GM12878 (cell line): ENCODE measurements at regions not wholly inside any gene's neighbourhood (a gene's known extent, or its start where the extent isn't known, plus 50 kb on each side); places are given as distances from the start of the nearest gene placed in this dataset.

Experiments used
- ATAC-seq: fragments of 200-7000 bp; cut with Tn5 transposase; 3 replicates; pipeline ENCODE4 v1.9.1; 2020; ENCODE audit warnings: mild to moderate bottlenecking, moderate library complexity
- BruUV-seq: library from RNA; stranded (reverse); fragments of 400-500 nt; replicated peaks from 2 replicates; lab custom pipeline; 2021; lab: Mats Ljungman, UMichigan
- CTCF ChIA-PET: fragments of 300-600 bp; sonication (Branson Sonifier 250); formaldehyde crosslinking; extraction: SDS; loops from one replicate; lab custom pipeline; 2021; ENCODE audit warnings: inconsistent platforms; lab: Yijun Ruan, JAX
- POLR2A ChIA-PET: fragments of 350-600 bp; formaldehyde crosslinking; extraction: SDS; loops from one replicate; lab custom pipeline; 2021; ENCODE audit warnings: inconsistent platforms; lab: Charles Lee
- RAD21 ChIA-PET: fragments of 300-600 bp; sonication (Branson Sonifier 250); formaldehyde crosslinking; loops from one replicate; lab custom pipeline; 2023; ENCODE audit warnings: antibody characterized with exemption; ENCODE audit not compliant: unreplicated experiment; lab: Charles Lee
- SMC1A ChIA-PET: fragments of 300-600 bp; sonication (Branson Sonifier 250); formaldehyde crosslinking; loops from one replicate; lab custom pipeline; 2023; ENCODE audit not compliant: unreplicated experiment, uncharacterized antibody; lab: Charles Lee
- DNase-seq: peaks from one replicate; pipeline ENCODE4 v3.0.0-alpha.2; 2011; ENCODE audit warnings: low read depth, low spot score
- FAIRE-seq: peaks from 3 replicates; lab custom pipeline; 2011; peaks lifted over from hg19 to GRCh38; lab: Jason Lieb, UNC
- H2AFZ ChIP-seq: 2 replicates; pipeline ENCODE4 v1.6.0; 2011; ENCODE audit warnings: low read depth, low read length, control low read depth; ENCODE audit not compliant: control insufficient read depth
- H3K27ac ChIP-seq: 2 replicates; pipeline ENCODE4 v1.5.1; 2011; ENCODE audit warnings: control low read depth; ENCODE audit not compliant: control insufficient read depth, insufficient read depth
- H3K27me3 ChIP-seq, 2 experiments: replicated peaks in 1 of 2; 2 replicates each; pipeline versions ENCODE4 v1.6.0 to v1.6.1; 2011; ENCODE audit warnings: low read length in 1 of 2; ENCODE audit not compliant: control insufficient read depth in 2 of 2, insufficient read depth in 2 of 2
- H3K36me3 ChIP-seq, 2 experiments: 2 replicates each; pipeline ENCODE4 v1.5.1; 2011; ENCODE audit warnings: low read length in 1 of 2; ENCODE audit not compliant: control insufficient read depth in 2 of 2, insufficient read depth in 2 of 2
- H3K4me1 ChIP-seq: 2 replicates; pipeline ENCODE4 v1.6.1; 2011; ENCODE audit warnings: mild to moderate bottlenecking, low read length, moderate library complexity, mixed read lengths; ENCODE audit not compliant: control insufficient read depth, insufficient read depth
- H3K4me2 ChIP-seq: 2 replicates; pipeline ENCODE4 v1.6.0; 2011; ENCODE audit warnings: control low read depth; ENCODE audit not compliant: control insufficient read depth, insufficient read depth
- H3K4me3 ChIP-seq: fragments of 200-600 bp; sonication (generic); 2 replicates; pipeline ENCODE4 v1.5.1; 2016
- H3K79me2 ChIP-seq: 2 replicates; pipeline ENCODE4 v1.6.0; 2011; ENCODE audit warnings: low read length; ENCODE audit not compliant: control insufficient read depth, insufficient read depth
- H3K9ac ChIP-seq: 2 replicates; pipeline ENCODE4 v1.8.0; 2011; ENCODE audit warnings: low read length, control low read depth, mixed read lengths; ENCODE audit not compliant: control insufficient read depth, insufficient read depth
- H3K9me3 ChIP-seq: replicated peaks from 3 replicates; pipeline ENCODE4 v1.5.1; 2011; ENCODE audit warnings: mild to moderate bottlenecking, low read length; ENCODE audit not compliant: control insufficient read depth, insufficient read depth
- H4K20me1 ChIP-seq: 2 replicates; pipeline ENCODE4 v1.6.0; 2011; ENCODE audit not compliant: control insufficient read depth, insufficient read depth
- ASH2L ChIP-seq: fragments of 300-600, 200-600 bp; sonication (generic); IDR thresholded peaks from 2 replicates; pipeline ENCODE4 v1.6.1; 2017; ENCODE audit warnings: low read depth, mild to moderate bottlenecking, borderline replicate concordance
- BCL11A ChIP-seq: IDR thresholded peaks from 2 replicates; pipeline ENCODE4 v1.6.1; 2011; ENCODE audit warnings: low read depth, low read length
- CBFB ChIP-seq: IDR thresholded peaks from 2 replicates; pipeline ENCODE4 v1.6.1; 2016; ENCODE audit warnings: antibody characterized with exemption, low read depth
- CHD4 ChIP-seq: fragments of 200-600 bp; sonication (generic); IDR thresholded peaks from 2 replicates; pipeline ENCODE4 v1.6.1; 2016; ENCODE audit warnings: mild to moderate bottlenecking
- FOS ChIP-seq: IDR thresholded peaks from 3 replicates; pipeline ENCODE4 v1.6.1; 2011; ENCODE audit warnings: borderline replicate concordance; ENCODE audit not compliant: insufficient read length; ENCODE audit errors: extremely low read depth
- HDGF ChIP-seq: fragments of 450-650 bp; IDR thresholded peaks from 2 replicates; pipeline ENCODE4 v1.6.1; 2016; ENCODE audit warnings: antibody characterized with exemption
- JUND ChIP-seq: IDR thresholded peaks from 2 replicates; pipeline ENCODE4 v1.6.1; 2012; ENCODE audit warnings: low read depth, mild to moderate bottlenecking, low read length, improper control_type of control experiment, moderate library complexity
- MTA3 ChIP-seq: IDR thresholded peaks from 2 replicates; pipeline ENCODE4 v1.6.1; 2012; ENCODE audit warnings: low read length, inconsistent platforms, borderline replicate concordance
- MXI1 ChIP-seq: fragments of 150-350 bp; IDR thresholded peaks from 2 replicates; pipeline ENCODE4 v1.6.1; 2011; ENCODE audit warnings: low read depth, mild to moderate bottlenecking, inconsistent platforms, low read length, improper control_type of control experiment
- NFYB ChIP-seq: IDR thresholded peaks from 2 replicates; pipeline ENCODE4 v1.6.1; 2011; ENCODE audit warnings: low read depth, mild to moderate bottlenecking, low read length, improper control_type of control experiment, moderate library complexity; ENCODE audit not compliant: insufficient read depth
- NR2C1 ChIP-seq: fragments of 450-650 bp; IDR thresholded peaks from 2 replicates; pipeline ENCODE4 v1.6.1; 2017; ENCODE audit warnings: antibody characterized with exemption, mild to moderate bottlenecking, moderate library complexity
- RUNX3 ChIP-seq: IDR thresholded peaks from 2 replicates; pipeline ENCODE4 v1.6.1; 2012; ENCODE audit warnings: low read length, inconsistent platforms
- SMC3 ChIP-seq: IDR thresholded peaks from 2 replicates; pipeline ENCODE4 v1.6.1; 2011; ENCODE audit warnings: low read length, improper control_type of control experiment, borderline replicate concordance
- SRF ChIP-seq, 2 experiments: IDR thresholded peaks; 2 replicates each; pipeline ENCODE4 v1.6.1; 2011; ENCODE audit warnings: low read depth in 2 of 2, low read length in 2 of 2, mild to moderate bottlenecking in 1 of 2, moderate library complexity in 1 of 2
- STAT1 ChIP-seq: fragments of 450-650 bp; conservative IDR thresholded peaks from 2 replicates; pipeline ENCODE4 v1.6.1; 2014; ENCODE audit warnings: antibody characterized with exemption, mild to moderate bottlenecking
- YBX1 ChIP-seq: fragments of 450-650 bp; IDR thresholded peaks from 2 replicates; pipeline ENCODE4 v1.6.1; 2016; ENCODE audit warnings: antibody characterized with exemption
- ZNF687 ChIP-seq: fragments of 450-650 bp; IDR thresholded peaks from 2 replicates; pipeline ENCODE4 v1.6.1; 2017; ENCODE audit warnings: mild to moderate bottlenecking, moderate library complexity
- WGBS: methylation state at CpG from one replicate; pipeline ENCODE4 v1.1.6; 2016; ENCODE audit warnings: low lambda C conversion rate; ENCODE audit not compliant: insufficient replicate concordance, insufficient coverage; ENCODE audit errors: missing lambda C conversion rate; 5-methylcytosine and 5-hydroxymethylcytosine counted together
- in situ Hi-C: fragments of 300-500 bp; cut with MboI; formaldehyde crosslinking; loops from 9 replicates; pipeline ENCODE4 v1.14.3; 2018; ENCODE audit warnings: mixed read lengths
- intact Hi-C: fragments of 100-400 bp; cut with micrococcal nuclease; formaldehyde crosslinking; loops from one replicate; pipeline ENCODE4 v1.14.2; 2022; ENCODE audit not compliant: unreplicated experiment
- TF ChIP-seq, protein P1 (sequence below): fragments of 150-350 bp; IDR thresholded peaks from 2 replicates; pipeline ENCODE4 v1.6.1; 2016; ENCODE audit warnings: low read depth, low read length

- TF ChIP-seq, protein P1, sequence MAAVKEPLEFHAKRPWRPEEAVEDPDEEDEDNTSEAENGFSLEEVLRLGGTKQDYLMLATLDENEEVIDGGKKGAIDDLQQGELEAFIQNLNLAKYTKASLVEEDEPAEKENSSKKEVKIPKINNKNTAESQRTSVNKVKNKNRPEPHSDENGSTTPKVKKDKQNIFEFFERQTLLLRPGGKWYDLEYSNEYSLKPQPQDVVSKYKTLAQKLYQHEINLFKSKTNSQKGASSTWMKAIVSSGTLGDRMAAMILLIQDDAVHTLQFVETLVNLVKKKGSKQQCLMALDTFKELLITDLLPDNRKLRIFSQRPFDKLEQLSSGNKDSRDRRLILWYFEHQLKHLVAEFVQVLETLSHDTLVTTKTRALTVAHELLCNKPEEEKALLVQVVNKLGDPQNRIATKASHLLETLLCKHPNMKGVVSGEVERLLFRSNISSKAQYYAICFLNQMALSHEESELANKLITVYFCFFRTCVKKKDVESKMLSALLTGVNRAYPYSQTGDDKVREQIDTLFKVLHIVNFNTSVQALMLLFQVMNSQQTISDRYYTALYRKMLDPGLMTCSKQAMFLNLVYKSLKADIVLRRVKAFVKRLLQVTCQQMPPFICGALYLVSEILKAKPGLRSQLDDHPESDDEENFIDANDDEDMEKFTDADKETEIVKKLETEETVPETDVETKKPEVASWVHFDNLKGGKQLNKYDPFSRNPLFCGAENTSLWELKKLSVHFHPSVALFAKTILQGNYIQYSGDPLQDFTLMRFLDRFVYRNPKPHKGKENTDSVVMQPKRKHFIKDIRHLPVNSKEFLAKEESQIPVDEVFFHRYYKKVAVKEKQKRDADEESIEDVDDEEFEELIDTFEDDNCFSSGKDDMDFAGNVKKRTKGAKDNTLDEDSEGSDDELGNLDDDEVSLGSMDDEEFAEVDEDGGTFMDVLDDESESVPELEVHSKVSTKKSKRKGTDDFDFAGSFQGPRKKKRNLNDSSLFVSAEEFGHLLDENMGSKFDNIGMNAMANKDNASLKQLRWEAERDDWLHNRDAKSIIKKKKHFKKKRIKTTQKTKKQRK, result no peak
- no peak for TF ChIP-seq FOS
- TF ChIP-seq HDGF, result no peak
- no peak for TF ChIP-seq MXI1
- no peak for TF ChIP-seq ASH2L
- no peak for TF ChIP-seq STAT1
- TF ChIP-seq MTA3, result no peak
Measured at GRCh38 chr9:38138276-38138675, 69.2 kb upstream of the SHB start (continued).

GRCh38 chr9:38137342-38137741 lies 68.3 kb upstream of the SHB start:
- no peak for TF ChIP-seq SRF (IDR thresholded peaks at IDR 0.05; ENCODE audit: low read depth in 2 of 2, low read length in 2 of 2)
- TF ChIP-seq CHD4, result no peak
- no peak for TF ChIP-seq SMC3
- no peak for TF ChIP-seq RUNX3
- TF ChIP-seq BCL11A, result no peak
- TF ChIP-seq CBFB, result no peak
- TF ChIP-seq YBX1, result no peak
- no peak for TF ChIP-seq JUND
- TF ChIP-seq NR2C1, result no peak
- TF ChIP-seq ZNF687, result no peak
- no peak for TF ChIP-seq NFYB
- TF ChIP-seq, all 136 proteins: peak for 0
- FAIRE-seq, result no peak
- Histone ChIP-seq H3K9me3 (no peaks in the 10 kb centered on the region), H3K36me3 (no peaks in the 10 kb centered on the region), H4K20me1 (no peaks in the 10 kb centered on the region), H3K9ac (no peak overlapping the region), H3K27me3 (peaks cover 1% of the 10 kb centered on the region in 2 experiments; a peak in 3 of 4 replicates), H3K4me3 (no peak overlapping the region), H3K4me2 (no peak overlapping the region), H3K27ac (no peak overlapping the region), H3K4me1 (peaks cover 3% of the 10 kb centered on the region; the same call in 1 of the 2 replicates), H3K79me2 (no peaks in the 10 kb centered on the region), H2AFZ (no peak overlapping the region)
- RAD21 ChIA-PET, result interaction anchor here (0.6 to 3.2 kb wide), 11 partner anchors 10 to 90 kb away, joined by 3 to 33 read pairs (median 8); no protein-coding TSS in a partner anchor
- 15% methylated on average over 5 of the region's 5 CpGs for WGBS
- SMC1A ChIA-PET, result interaction anchor here (0.8 to 3.1 kb wide), 22 partner anchors 7 to 234 kb away, joined by 3 to 28 read pairs (median 6); no protein-coding TSS in a partner anchor
- intact Hi-C loops (no loop called here), in situ Hi-C loops (no loop called here)
- POLR2A ChIA-PET, result interaction anchor here (0.9 to 2.3 kb wide), 6 partner anchors 9 to 47 kb away, joined by 3 to 10 read pairs (median 4); no protein-coding TSS in a partner anchor
- peak; percentile 14; the same call in 2 of the 3 replicates for ATAC-seq
- DNase-seq, result no peak
- BruUV-seq, result no TSS peak
- CTCF ChIA-PET, result interaction anchor here (1.2 to 11.0 kb wide), 11 partner anchors 12 to 224 kb away, joined by 3 to 116 read pairs (median 4); no protein-coding TSS in a partner anchor
